Loucy (cell line): ENCODE measurements at regions not wholly inside any gene's neighbourhood (a gene's known extent, or its start where the extent isn't known, plus 50 kb on each side); places are given as distances from the start of the nearest gene placed in this dataset.

Experiments used
- H2AFZ ChIP-seq: fragments of 200-600 bp; sonication (generic); 2 replicates; pipeline ENCODE4 v1.6.0; 2016; ENCODE audit warnings: antibody characterized with exemption, mild to moderate bottlenecking, low read length, moderate library complexity
- H3F3A ChIP-seq: fragments of 200-600 bp; 2 replicates; pipeline ENCODE4 v1.6.0; 2016; ENCODE audit warnings: antibody characterized with exemption, low read depth, mild to moderate bottlenecking
- H3K27me3 ChIP-seq: fragments of 200-600 bp; sonication (generic); 2 replicates; pipeline ENCODE4 v1.6.1; 2014; ENCODE audit warnings: low read length, mild to moderate bottlenecking; ENCODE audit not compliant: insufficient read depth, poor library complexity, severe bottlenecking
- H3K36me3 ChIP-seq: fragments of 200-600 bp; sonication (generic); 2 replicates; pipeline ENCODE4 v1.6.1; 2016; ENCODE audit warnings: low read length; ENCODE audit not compliant: insufficient read depth
- H3K4me1 ChIP-seq: fragments of 200-600 bp; sonication (generic); 2 replicates; pipeline ENCODE4 v1.5.1; 2014; ENCODE audit warnings: low read length, mild to moderate bottlenecking; ENCODE audit not compliant: insufficient read depth, poor library complexity, severe bottlenecking
- H3K4me2 ChIP-seq: fragments of 200-600 bp; sonication (generic); 2 replicates; pipeline ENCODE4 v1.6.0; 2014; ENCODE audit warnings: antibody characterized with exemption, low read length, low read depth, mild to moderate bottlenecking; ENCODE audit not compliant: poor library complexity, severe bottlenecking
- H3K4me3 ChIP-seq: fragments of 200-600 bp; sonication (generic); 2 replicates; pipeline ENCODE4 v1.5.1; 2014; ENCODE audit warnings: low read length, mild to moderate bottlenecking, mixed read lengths; ENCODE audit not compliant: poor library complexity, severe bottlenecking
- H3K79me2 ChIP-seq: fragments of 200-600 bp; sonication (generic); 2 replicates; pipeline ENCODE4 v1.6.1; 2014; ENCODE audit warnings: low read length; ENCODE audit not compliant: insufficient read depth
- H3K9ac ChIP-seq: fragments of 200-600 bp; sonication (generic); 2 replicates; pipeline ENCODE4 v1.6.0; 2014; ENCODE audit warnings: mild to moderate bottlenecking, low read depth, low read length, moderate library complexity; ENCODE audit not compliant: poor library complexity, severe bottlenecking
- H3K9me2 ChIP-seq: fragments of 200-600 bp; sonication (generic); replicated peaks from 2 replicates; pipeline ENCODE4 v1.6.1; 2016; ENCODE audit warnings: low read depth, low read length, mixed read lengths
- H3K9me3 ChIP-seq: fragments of 200-600 bp; sonication (generic); 2 replicates; pipeline ENCODE4 v1.6.1; 2014; ENCODE audit warnings: mild to moderate bottlenecking, antibody characterized with exemption, low read length, low read depth; ENCODE audit not compliant: insufficient read depth
- H4K20me1 ChIP-seq: fragments of 200-600 bp; sonication (generic); 2 replicates; pipeline ENCODE4 v1.6.0; 2014; ENCODE audit warnings: antibody characterized with exemption, low read length, mild to moderate bottlenecking; ENCODE audit not compliant: insufficient read depth, poor library complexity, severe bottlenecking
- CTCF ChIP-seq: fragments of 200-600 bp; sonication (generic); conservative IDR thresholded peaks from 2 replicates; pipeline ENCODE4 v1.5.1; 2014; ENCODE audit warnings: mild to moderate bottlenecking, antibody characterized with exemption, low read length
- EZH2phosphoT487 ChIP-seq: fragments of 200-600 bp; IDR thresholded peaks from 2 replicates; pipeline ENCODE4 v1.6.1; 2018; ENCODE audit warnings: antibody characterized with exemption, mild to moderate bottlenecking, moderate library complexity, borderline replicate concordance

- Histone ChIP-seq H3K79me2 (no peaks in the 10 kb centered on the region), H3K4me3 (no peak overlapping the region), H3K9me2 (no peaks in the 10 kb centered on the region), H3F3A (no peaks in the 10 kb centered on the region), H3K4me2 (no peak overlapping the region), H3K9me3 (no peaks in the 10 kb centered on the region), H3K36me3 (no peaks in the 10 kb centered on the region), H4K20me1 (no peaks in the 10 kb centered on the region), H2AFZ (no peak overlapping the region), H3K4me1 (no peaks in the 10 kb centered on the region), H3K9ac (no peak overlapping the region), H3K27me3 (no peaks in the 10 kb centered on the region)
- TF ChIP-seq EZH2phosphoT487 (no peak), CTCF (no peak)
Measured at GRCh38 chr5:117065161-117065560, 490.5 kb upstream of the SEMA6A start.

GRCh38 chr5:117060099-117060498, 485.5 kb upstream of the SEMA6A start:
- no peaks in the 10 kb centered on the region for H3K4me1 ChIP-seq
- no peak overlapping the region for H3K4me3 ChIP-seq
- TF ChIP-seq EZH2phosphoT487, result no peak
- TF ChIP-seq CTCF, result no peak
- H3K9me2 ChIP-seq, result no peaks in the 10 kb centered on the region
- H3K79me2 ChIP-seq, result no peaks in the 10 kb centered on the region
- no peaks in the 10 kb centered on the region for H3K27me3 ChIP-seq
- no peaks in the 10 kb centered on the region for H3K36me3 ChIP-seq
- no peaks in the 10 kb centered on the region for H3K9me3 ChIP-seq
- H2AFZ ChIP-seq, result no peak overlapping the region
- no peaks in the 10 kb centered on the region for H4K20me1 ChIP-seq
- no peak overlapping the region for H3K4me2 ChIP-seq
- H3F3A ChIP-seq, result no peaks in the 10 kb centered on the region
- H3K9ac ChIP-seq, result no peak overlapping the region

- Histone ChIP-seq H3K9ac (no peak overlapping the region), H3K79me2 (no peaks in the 10 kb centered on the region), H2AFZ (no peak overlapping the region), H3K9me2 (no peaks in the 10 kb centered on the region), H3K27me3 (no peaks in the 10 kb centered on the region), H3K4me1 (no peaks in the 10 kb centered on the region), H3K36me3 (no peaks in the 10 kb centered on the region), H3F3A (no peaks in the 10 kb centered on the region), H3K4me3 (no peak overlapping the region), H3K4me2 (no peak overlapping the region), H3K9me3 (no peaks in the 10 kb centered on the region), H4K20me1 (no peaks in the 10 kb centered on the region)
- TF ChIP-seq EZH2phosphoT487 (no peak), CTCF (no peak)
Measured at GRCh38 chr5:117058740-117059139, 484.1 kb upstream of the SEMA6A start.
